DND-41 (cell line): ENCODE measurements at regions not wholly inside any gene's neighbourhood (a gene's known extent, or its start where the extent isn't known, plus 50 kb on each side); places are given as distances from the start of the nearest gene placed in this dataset.

Source experiments
- ATAC-seq: fragments of 200-7000 bp; cut with Tn5 transposase; 3 replicates; pipeline ENCODE4 v1.9.1; 2021; ENCODE audit warnings: low read depth; ENCODE audit not compliant: insufficient read depth
- DNase-seq: peaks from one replicate; pipeline ENCODE4 v3.0.0-alpha.2; 2020
- H2AFZ ChIP-seq: 2 replicates; pipeline ENCODE4 v1.6.0; 2012; ENCODE audit warnings: low read depth, low read length
- H3K27ac ChIP-seq: 2 replicates; pipeline ENCODE4 v1.5.1; 2012; ENCODE audit warnings: low read length, inconsistent platforms
- H3K27me3 ChIP-seq: fragments of 200-600 bp; sonication (generic); 2 replicates; pipeline ENCODE4 v1.6.0; 2012; ENCODE audit warnings: low read length, mild to moderate bottlenecking, inconsistent platforms; ENCODE audit not compliant: insufficient read depth, poor library complexity
- H3K36me3 ChIP-seq: 2 replicates; pipeline ENCODE4 v1.5.1; 2012; ENCODE audit warnings: low read length, inconsistent platforms; ENCODE audit not compliant: insufficient read depth
- H3K4me1 ChIP-seq: 2 replicates; pipeline ENCODE4 v1.5.1; 2012; ENCODE audit warnings: mild to moderate bottlenecking, low read length; ENCODE audit not compliant: insufficient read depth
- H3K4me2 ChIP-seq: 2 replicates; pipeline ENCODE4 v1.6.0; 2012; ENCODE audit warnings: mild to moderate bottlenecking, moderate library complexity, low read length, inconsistent platforms; ENCODE audit not compliant: insufficient read depth
- H3K4me3 ChIP-seq, 2 experiments: fragments of 200-600 bp in 1 of 2; shearing (Covaris generic) in 1 of 2; 2 replicates each; pipeline ENCODE4 v1.5.1; 2012 to 2016; ENCODE audit warnings: inconsistent platforms in 2 of 2, low read length in 2 of 2, mild to moderate bottlenecking in 2 of 2, low read depth in 1 of 2, moderate library complexity in 1 of 2
- H3K79me2 ChIP-seq: 2 replicates; pipeline ENCODE4 v1.6.0; 2012; ENCODE audit warnings: low read length, inconsistent platforms; ENCODE audit not compliant: insufficient read depth
- H3K9ac ChIP-seq: 2 replicates; pipeline ENCODE4 v1.6.0; 2012; ENCODE audit warnings: low read depth, mild to moderate bottlenecking, inconsistent platforms, low read length, moderate library complexity
- H3K9me3 ChIP-seq: 2 replicates; pipeline ENCODE4 v1.5.1; 2012; ENCODE audit warnings: low read length, moderate library complexity, mild to moderate bottlenecking, inconsistent platforms; ENCODE audit not compliant: insufficient read depth, severe bottlenecking
- H4K20me1 ChIP-seq: 2 replicates; pipeline ENCODE4 v1.6.0; 2012; ENCODE audit warnings: low read length; ENCODE audit not compliant: insufficient read depth
- CTCF ChIP-seq: IDR thresholded peaks from 2 replicates; pipeline ENCODE4 v1.5.1; 2012; ENCODE audit warnings: borderline replicate concordance, low read length, moderate library complexity, mild to moderate bottlenecking; ENCODE audit not compliant: poor library complexity, severe bottlenecking; ENCODE audit errors: extremely low read depth
- EZH2 ChIP-seq: IDR thresholded peaks from 3 replicates; pipeline ENCODE4 v1.6.1; 2012; ENCODE audit warnings: borderline replicate concordance, low read depth, mild to moderate bottlenecking, moderate library complexity, low read length, inconsistent platforms; ENCODE audit not compliant: severe bottlenecking

GRCh38 chr11:33646629-33647028, 54.0 kb downstream of the C11orf91 start:
- H3K9ac ChIP-seq: no peak overlapping the region
- H3K4me1 ChIP-seq: no peaks in the 10 kb centered on the region
- DNase-seq (no peak), ATAC-seq (no peak)
- no peaks in the 10 kb centered on the region for H3K9me3 ChIP-seq
- no peak for TF ChIP-seq CTCF
- no peak for TF ChIP-seq EZH2
- H3K36me3 ChIP-seq: no peaks in the 10 kb centered on the region
- no peak overlapping the region for H2AFZ ChIP-seq
- H3K79me2 ChIP-seq: no peaks in the 10 kb centered on the region
- H3K4me2 ChIP-seq: no peak overlapping the region
- H4K20me1 ChIP-seq: no peaks in the 10 kb centered on the region
- peaks cover 3% of the 10 kb centered on the region for H3K27me3 ChIP-seq
- no peak overlapping the region for H3K4me3 ChIP-seq
- H3K27ac ChIP-seq: no peak overlapping the region

- H3K4me3 ChIP-seq: no peak overlapping the region
- no peak for ATAC-seq
- H3K27me3 ChIP-seq: peaks cover 3% of the 10 kb centered on the region
- no peaks in the 10 kb centered on the region for H3K4me1 ChIP-seq
- no peaks in the 10 kb centered on the region for H3K9me3 ChIP-seq
- TF ChIP-seq CTCF: no peak
- TF ChIP-seq EZH2: no peak
- no peak for DNase-seq
- H3K79me2 ChIP-seq: no peaks in the 10 kb centered on the region
- no peak overlapping the region for H3K4me2 ChIP-seq
- H3K27ac ChIP-seq: no peak overlapping the region
- no peaks in the 10 kb centered on the region for H4K20me1 ChIP-seq
- no peak overlapping the region for H2AFZ ChIP-seq
- no peaks in the 10 kb centered on the region for H3K36me3 ChIP-seq
- no peak overlapping the region for H3K9ac ChIP-seq
Observed at GRCh38 chr11:33646168-33646567, 54.5 kb downstream of the C11orf91 start.

DNA sequence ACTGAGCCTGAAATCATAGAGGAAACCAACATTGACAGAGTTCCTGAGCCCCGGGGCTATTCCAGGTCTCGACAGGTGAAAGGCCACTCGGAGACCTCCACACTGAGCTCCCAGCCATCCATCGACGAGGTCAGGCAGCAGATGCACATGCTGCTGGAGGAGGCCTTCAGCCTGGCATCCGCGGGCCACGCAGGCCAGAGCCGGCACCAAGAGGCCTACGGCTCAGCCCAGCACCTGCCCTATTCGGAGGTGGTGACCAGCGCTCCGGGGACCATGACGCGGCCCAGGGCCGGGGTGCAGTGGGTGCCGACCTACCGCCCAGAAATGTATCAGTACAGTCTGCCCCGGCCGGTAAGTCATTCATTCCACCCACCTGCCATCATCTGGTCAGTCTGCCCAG, 54.9 kb downstream of the C11orf91 start:
- DNase-seq: no peak
- Histone ChIP-seq H3K27me3 (peaks cover under 1% of the 10 kb centered on the region), H3K27ac (no peak overlapping the region), H3K36me3 (no peaks in the 10 kb centered on the region), H3K4me1 (no peaks in the 10 kb centered on the region), H3K9me3 (no peaks in the 10 kb centered on the region), H3K9ac (no peak overlapping the region), H3K79me2 (no peaks in the 10 kb centered on the region), H2AFZ (no peak overlapping the region), H4K20me1 (no peaks in the 10 kb centered on the region), H3K4me2 (no peak overlapping the region), H3K4me3 (no peak overlapping the region)
- ATAC-seq: no peak
- TF ChIP-seq CTCF (no peak), EZH2 (no peak)
